ENCODE measurements at regions not wholly inside any gene's neighbourhood (a gene's known extent, or its start where the extent isn't known, plus 50 kb on each side); places are given as distances from the start of the nearest gene placed in this dataset.

DNA sequence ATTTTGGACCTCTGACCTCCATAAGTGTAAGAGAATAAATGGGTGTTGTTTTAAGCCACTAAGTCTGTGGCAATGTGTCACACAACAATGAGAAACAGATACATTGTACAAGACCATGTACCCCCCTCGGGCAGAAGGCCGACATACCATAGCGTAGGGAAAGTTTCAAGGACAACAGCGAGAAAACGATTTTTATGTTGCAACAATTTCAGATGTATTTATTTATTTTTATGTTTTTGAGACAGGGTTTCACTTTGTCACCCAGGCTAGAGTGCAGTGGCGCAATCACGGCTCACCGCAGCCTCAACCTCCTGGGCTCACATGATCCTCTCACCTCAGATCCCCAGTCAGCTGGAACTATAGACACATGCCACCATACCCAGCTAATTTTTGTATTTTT, 136.4 kb upstream of the NCOR2 start:
- Histone ChIP-seq H3K4me3 (no peak overlapping the region), H3K27me3 (ENCODE audit: insufficient read depth, low read depth) (no peaks in the 10 kb centered on the region), H3K4me2 (peak overlapping the region; percentile 46), H3K27ac (peak overlapping the region; percentile 57), H4K20me1 (ENCODE audit: insufficient read depth) (no peaks in the 10 kb centered on the region), H3K9me3 (ENCODE audit: insufficient read depth, low read depth) (no peaks in the 10 kb centered on the region; the same call in 1 of the 2 replicates), H3K79me2 (ENCODE audit: low read depth) (no peaks in the 10 kb centered on the region), H2AFZ (no peak overlapping the region), H3F3A (ENCODE audit: insufficient read depth, low read depth) (peaks cover 9% of the 10 kb centered on the region; the same call in 1 of the 2 replicates), H3K36me3 (ENCODE audit: low read depth) (no peaks in the 10 kb centered on the region), H3K4me1 (replicated peaks; ENCODE audit: insufficient read depth) (peaks cover 46% of the 10 kb centered on the region), H3K9me2 (ENCODE audit: insufficient read depth) (no peaks in the 10 kb centered on the region)
- intact Hi-C loops (cut with micrococcal nuclease; ENCODE audit: unreplicated experiment) = no loop called here
- BruUV-seq (replicated peaks) = no TSS peak
- TF ChIP-seq, protein P1, sequence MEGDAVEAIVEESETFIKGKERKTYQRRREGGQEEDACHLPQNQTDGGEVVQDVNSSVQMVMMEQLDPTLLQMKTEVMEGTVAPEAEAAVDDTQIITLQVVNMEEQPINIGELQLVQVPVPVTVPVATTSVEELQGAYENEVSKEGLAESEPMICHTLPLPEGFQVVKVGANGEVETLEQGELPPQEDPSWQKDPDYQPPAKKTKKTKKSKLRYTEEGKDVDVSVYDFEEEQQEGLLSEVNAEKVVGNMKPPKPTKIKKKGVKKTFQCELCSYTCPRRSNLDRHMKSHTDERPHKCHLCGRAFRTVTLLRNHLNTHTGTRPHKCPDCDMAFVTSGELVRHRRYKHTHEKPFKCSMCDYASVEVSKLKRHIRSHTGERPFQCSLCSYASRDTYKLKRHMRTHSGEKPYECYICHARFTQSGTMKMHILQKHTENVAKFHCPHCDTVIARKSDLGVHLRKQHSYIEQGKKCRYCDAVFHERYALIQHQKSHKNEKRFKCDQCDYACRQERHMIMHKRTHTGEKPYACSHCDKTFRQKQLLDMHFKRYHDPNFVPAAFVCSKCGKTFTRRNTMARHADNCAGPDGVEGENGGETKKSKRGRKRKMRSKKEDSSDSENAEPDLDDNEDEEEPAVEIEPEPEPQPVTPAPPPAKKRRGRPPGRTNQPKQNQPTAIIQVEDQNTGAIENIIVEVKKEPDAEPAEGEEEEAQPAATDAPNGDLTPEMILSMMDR (conservative IDR thresholded peaks at IDR 0.05) = no peak
- DNase-seq = peak in 1 of 2 experiments; percentile 69
- POLR2A ChIA-PET (ENCODE audit: unreplicated experiment) = no interaction called here
- CTCF ChIA-PET = no interaction called here

DNA sequence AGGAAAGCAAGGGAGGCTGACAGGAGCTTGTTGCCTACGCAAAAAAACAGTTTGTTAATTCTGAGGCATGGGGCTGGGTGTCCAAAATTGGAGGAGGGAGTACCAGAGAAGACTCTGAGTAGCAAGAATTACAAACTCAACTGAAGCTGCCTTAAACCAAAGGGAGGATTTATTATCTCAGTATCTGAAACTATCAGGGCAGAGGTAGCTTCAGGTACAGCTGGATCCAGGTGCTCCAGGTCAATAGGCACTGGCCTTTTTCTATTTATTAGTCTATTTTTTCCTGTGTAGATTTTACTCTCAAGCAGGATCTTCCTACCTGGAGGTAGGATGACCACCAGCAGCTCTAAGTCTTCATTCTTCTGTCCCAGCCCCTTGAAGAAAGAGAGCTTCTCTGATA, 135.3 kb upstream of the NCOR2 start:
- H2AFZ ChIP-seq = no peak overlapping the region
- intact Hi-C loops (cut with micrococcal nuclease; ENCODE audit: unreplicated experiment) = no loop called here
- H3F3A ChIP-seq (ENCODE audit: insufficient read depth, low read depth) = peaks cover 9% of the 10 kb centered on the region; the same call in 1 of the 2 replicates
- no TSS peak for BruUV-seq (replicated peaks)
- no peaks in the 10 kb centered on the region for H4K20me1 ChIP-seq (ENCODE audit: insufficient read depth)
- no peak overlapping the region for H3K27ac ChIP-seq
- H3K9me2 ChIP-seq (ENCODE audit: insufficient read depth) = no peaks in the 10 kb centered on the region
- DNase-seq = no peak
- no peaks in the 10 kb centered on the region; the same call in 1 of the 2 replicates for H3K9me3 ChIP-seq (ENCODE audit: insufficient read depth, low read depth)
- TF ChIP-seq, protein P1 (conservative IDR thresholded peaks at IDR 0.05) = no peak
- TF ChIP-seq EZH2 (IDR thresholded peaks at IDR 0.05; ENCODE audit: low read depth) = no peak
- H3K27me3 ChIP-seq (ENCODE audit: insufficient read depth, low read depth) = no peaks in the 10 kb centered on the region
- ChIA-PET CTCF (interaction anchor here (0.5 kb wide), 2 partner anchors 76 to 649 kb away, joined by 3 read pairs; no protein-coding TSS in a partner anchor), POLR2A (ENCODE audit: unreplicated experiment) (no interaction called here)
- H3K4me3 ChIP-seq = no peak overlapping the region
- H3K36me3 ChIP-seq (ENCODE audit: low read depth) = no peaks in the 10 kb centered on the region
- peaks cover 46% of the 10 kb centered on the region for H3K4me1 ChIP-seq (replicated peaks; ENCODE audit: insufficient read depth)
- no peak overlapping the region for H3K4me2 ChIP-seq
- no peaks in the 10 kb centered on the region for H3K79me2 ChIP-seq (ENCODE audit: low read depth)

DNA sequence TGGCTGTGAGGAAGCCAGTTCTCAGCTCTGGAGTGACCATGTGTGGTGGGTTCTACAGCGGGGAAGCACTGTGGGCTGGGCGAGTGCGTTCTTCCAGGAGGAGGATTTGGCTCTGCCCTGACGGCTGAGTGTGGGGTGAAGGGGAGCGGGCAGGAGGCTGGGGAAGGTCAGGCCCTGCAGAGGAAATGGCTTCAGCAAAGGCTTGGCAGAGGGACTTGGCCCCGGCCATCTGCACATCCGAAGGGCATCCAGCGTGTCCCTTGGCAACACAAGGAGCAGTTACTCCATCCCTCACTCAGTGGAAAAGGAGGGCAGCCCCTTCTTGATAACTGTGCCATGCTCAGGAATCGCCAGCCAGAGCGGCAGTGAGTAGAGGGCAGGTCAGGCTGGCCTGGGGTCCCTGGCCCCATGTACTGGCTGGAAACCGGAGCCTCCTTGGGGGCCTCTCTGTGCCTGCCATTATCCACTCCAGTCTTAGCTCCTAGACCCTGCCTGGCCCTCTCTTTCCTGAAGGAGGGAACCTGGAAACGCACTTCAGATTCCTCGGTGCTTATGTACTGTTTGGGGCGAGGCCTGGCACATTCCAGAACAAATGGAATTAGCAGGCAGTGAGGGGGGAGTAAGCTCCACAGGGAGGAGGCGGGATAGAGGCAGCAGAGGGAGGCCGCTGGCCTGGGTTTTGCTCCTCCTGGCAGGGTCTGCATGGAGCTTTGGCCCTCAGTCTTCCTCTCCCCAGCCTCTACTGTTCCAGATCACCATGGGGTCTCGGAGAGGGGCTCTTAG, 133.6 kb upstream of the NCOR2 start:
- Histone ChIP-seq H3K27ac (no peak overlapping the region), H3K27me3 (ENCODE audit: insufficient read depth, low read depth) (no peaks in the 10 kb centered on the region), H3F3A (ENCODE audit: insufficient read depth, low read depth) (peaks cover 9% of the 10 kb centered on the region; the same call in 1 of the 2 replicates), H3K9me3 (ENCODE audit: insufficient read depth, low read depth) (no peaks in the 10 kb centered on the region), H3K4me3 (no peak overlapping the region), H3K4me2 (peak overlapping the region; percentile 16; the same call in 1 of the 2 replicates), H2AFZ (no peak overlapping the region), H3K4me1 (replicated peaks; ENCODE audit: insufficient read depth) (peaks cover 46% of the 10 kb centered on the region), H4K20me1 (ENCODE audit: insufficient read depth) (no peaks in the 10 kb centered on the region), H3K9me2 (ENCODE audit: insufficient read depth) (no peaks in the 10 kb centered on the region), H3K79me2 (ENCODE audit: low read depth) (no peaks in the 10 kb centered on the region), H3K36me3 (ENCODE audit: low read depth) (no peaks in the 10 kb centered on the region)
- intact Hi-C loops (cut with micrococcal nuclease; ENCODE audit: unreplicated experiment) = no loop called here
- no peak for DNase-seq
- POLR2A ChIA-PET (ENCODE audit: unreplicated experiment) = interaction anchor here (0.6 kb wide), 1 partner anchor 44 kb away, joined by 4 read pairs; no protein-coding TSS in a partner anchor
- CTCF ChIA-PET = no interaction called here
- no TSS peak for BruUV-seq (replicated peaks)
- TF ChIP-seq EZH2 (IDR thresholded peaks at IDR 0.05; ENCODE audit: low read depth) = no peak
- TF ChIP-seq, protein P1 (conservative IDR thresholded peaks at IDR 0.05) = no peak
